ENCODE measurements at regions not wholly inside any gene's neighbourhood (a gene's known extent, or its start where the extent isn't known, plus 50 kb on each side); places are given as distances from the start of the nearest gene placed in this dataset.

DNA sequence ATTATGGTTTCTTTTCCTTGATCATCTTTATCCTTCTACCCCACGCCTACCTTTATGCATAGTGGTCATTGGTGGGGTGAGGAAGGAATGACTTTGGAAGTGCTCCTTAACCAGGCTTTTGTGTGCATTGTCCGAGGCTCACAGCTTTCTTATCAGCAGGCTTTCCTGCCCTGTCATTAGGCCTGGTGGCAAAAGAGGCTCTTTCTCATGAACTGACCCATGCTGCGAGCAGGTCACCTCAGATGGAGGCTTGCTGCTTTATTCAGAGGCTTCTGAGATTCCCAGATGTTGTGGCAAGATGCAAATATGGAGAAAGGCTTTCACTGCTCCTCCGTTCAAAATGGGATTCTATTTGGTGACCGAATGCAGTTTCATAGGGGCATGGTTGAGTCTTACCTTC lies 57.4 kb upstream of the DMRTA1 start (continued):
- TF ChIP-seq YY1 (IDR thresholded peaks at IDR 0.05; ENCODE audit: low read depth, low read length) = no peak
- TF ChIP-seq, protein P1, sequence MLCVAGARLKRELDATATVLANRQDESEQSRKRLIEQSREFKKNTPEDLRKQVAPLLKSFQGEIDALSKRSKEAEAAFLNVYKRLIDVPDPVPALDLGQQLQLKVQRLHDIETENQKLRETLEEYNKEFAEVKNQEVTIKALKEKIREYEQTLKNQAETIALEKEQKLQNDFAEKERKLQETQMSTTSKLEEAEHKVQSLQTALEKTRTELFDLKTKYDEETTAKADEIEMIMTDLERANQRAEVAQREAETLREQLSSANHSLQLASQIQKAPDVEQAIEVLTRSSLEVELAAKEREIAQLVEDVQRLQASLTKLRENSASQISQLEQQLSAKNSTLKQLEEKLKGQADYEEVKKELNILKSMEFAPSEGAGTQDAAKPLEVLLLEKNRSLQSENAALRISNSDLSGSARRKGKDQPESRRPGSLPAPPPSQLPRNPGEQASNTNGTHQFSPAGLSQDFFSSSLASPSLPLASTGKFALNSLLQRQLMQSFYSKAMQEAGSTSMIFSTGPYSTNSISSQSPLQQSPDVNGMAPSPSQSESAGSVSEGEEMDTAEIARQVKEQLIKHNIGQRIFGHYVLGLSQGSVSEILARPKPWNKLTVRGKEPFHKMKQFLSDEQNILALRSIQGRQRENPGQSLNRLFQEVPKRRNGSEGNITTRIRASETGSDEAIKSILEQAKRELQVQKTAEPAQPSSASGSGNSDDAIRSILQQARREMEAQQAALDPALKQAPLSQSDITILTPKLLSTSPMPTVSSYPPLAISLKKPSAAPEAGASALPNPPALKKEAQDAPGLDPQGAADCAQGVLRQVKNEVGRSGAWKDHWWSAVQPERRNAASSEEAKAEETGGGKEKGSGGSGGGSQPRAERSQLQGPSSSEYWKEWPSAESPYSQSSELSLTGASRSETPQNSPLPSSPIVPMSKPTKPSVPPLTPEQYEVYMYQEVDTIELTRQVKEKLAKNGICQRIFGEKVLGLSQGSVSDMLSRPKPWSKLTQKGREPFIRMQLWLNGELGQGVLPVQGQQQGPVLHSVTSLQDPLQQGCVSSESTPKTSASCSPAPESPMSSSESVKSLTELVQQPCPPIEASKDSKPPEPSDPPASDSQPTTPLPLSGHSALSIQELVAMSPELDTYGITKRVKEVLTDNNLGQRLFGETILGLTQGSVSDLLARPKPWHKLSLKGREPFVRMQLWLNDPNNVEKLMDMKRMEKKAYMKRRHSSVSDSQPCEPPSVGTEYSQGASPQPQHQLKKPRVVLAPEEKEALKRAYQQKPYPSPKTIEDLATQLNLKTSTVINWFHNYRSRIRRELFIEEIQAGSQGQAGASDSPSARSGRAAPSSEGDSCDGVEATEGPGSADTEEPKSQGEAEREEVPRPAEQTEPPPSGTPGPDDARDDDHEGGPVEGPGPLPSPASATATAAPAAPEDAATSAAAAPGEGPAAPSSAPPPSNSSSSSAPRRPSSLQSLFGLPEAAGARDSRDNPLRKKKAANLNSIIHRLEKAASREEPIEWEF (IDR thresholded peaks at IDR 0.05; ENCODE audit: insufficient replicate concordance, low read depth, low read length) = no peak
- TF ChIP-seq POLR2A (IDR thresholded peaks at IDR 0.05; ENCODE audit: low read depth, low read length) = no peak
- TF ChIP-seq YBX1 (IDR thresholded peaks at IDR 0.05) = no peak
- no peak for TF ChIP-seq PML (IDR thresholded peaks at IDR 0.05; ENCODE audit: low read length)
- no peak for TF ChIP-seq CBX3 (IDR thresholded peaks at IDR 0.05; ENCODE audit: borderline replicate concordance, low read depth)
- TF ChIP-seq, protein P2, sequence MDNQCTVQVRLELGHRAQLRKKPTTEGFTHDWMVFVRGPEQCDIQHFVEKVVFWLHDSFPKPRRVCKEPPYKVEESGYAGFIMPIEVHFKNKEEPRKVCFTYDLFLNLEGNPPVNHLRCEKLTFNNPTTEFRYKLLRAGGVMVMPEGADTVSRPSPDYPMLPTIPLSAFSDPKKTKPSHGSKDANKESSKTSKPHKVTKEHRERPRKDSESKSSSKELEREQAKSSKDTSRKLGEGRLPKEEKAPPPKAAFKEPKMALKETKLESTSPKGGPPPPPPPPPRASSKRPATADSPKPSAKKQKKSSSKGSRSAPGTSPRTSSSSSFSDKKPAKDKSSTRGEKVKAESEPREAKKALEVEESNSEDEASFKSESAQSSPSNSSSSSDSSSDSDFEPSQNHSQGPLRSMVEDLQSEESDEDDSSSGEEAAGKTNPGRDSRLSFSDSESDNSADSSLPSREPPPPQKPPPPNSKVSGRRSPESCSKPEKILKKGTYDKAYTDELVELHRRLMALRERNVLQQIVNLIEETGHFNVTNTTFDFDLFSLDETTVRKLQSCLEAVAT (IDR thresholded peaks at IDR 0.05) = no peak
- TF ChIP-seq, protein P3, sequence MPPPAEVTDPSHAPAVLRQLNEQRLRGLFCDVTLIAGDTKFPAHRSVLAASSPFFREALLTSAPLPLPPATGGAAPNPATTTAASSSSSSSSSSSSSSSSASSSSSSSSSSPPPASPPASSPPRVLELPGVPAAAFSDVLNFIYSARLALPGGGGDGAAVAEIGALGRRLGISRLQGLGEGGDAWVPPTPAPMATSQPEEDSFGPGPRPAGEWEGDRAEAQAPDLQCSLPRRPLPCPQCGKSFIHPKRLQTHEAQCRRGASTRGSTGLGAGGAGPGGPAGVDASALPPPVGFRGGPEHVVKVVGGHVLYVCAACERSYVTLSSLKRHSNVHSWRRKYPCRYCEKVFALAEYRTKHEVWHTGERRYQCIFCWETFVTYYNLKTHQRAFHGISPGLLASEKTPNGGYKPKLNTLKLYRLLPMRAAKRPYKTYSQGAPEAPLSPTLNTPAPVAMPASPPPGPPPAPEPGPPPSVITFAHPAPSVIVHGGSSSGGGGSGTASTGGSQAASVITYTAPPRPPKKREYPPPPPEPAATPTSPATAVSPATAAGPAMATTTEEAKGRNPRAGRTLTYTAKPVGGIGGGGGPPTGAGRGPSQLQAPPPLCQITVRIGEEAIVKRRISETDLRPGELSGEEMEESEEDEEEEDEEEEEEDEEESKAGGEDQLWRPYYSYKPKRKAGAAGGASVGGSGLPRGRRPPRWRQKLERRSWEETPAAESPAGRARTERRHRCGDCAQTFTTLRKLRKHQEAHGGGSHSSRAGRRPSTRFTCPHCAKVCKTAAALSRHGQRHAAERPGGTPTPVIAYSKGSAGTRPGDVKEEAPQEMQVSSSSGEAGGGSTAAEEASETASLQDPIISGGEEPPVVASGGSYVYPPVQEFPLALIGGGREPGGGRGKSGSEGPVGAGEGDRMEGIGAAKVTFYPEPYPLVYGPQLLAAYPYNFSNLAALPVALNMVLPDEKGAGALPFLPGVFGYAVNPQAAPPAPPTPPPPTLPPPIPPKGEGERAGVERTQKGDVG (CRISPR knock-in tag; IDR thresholded peaks at IDR 0.05) = no peak
- TF ChIP-seq, protein P4, sequence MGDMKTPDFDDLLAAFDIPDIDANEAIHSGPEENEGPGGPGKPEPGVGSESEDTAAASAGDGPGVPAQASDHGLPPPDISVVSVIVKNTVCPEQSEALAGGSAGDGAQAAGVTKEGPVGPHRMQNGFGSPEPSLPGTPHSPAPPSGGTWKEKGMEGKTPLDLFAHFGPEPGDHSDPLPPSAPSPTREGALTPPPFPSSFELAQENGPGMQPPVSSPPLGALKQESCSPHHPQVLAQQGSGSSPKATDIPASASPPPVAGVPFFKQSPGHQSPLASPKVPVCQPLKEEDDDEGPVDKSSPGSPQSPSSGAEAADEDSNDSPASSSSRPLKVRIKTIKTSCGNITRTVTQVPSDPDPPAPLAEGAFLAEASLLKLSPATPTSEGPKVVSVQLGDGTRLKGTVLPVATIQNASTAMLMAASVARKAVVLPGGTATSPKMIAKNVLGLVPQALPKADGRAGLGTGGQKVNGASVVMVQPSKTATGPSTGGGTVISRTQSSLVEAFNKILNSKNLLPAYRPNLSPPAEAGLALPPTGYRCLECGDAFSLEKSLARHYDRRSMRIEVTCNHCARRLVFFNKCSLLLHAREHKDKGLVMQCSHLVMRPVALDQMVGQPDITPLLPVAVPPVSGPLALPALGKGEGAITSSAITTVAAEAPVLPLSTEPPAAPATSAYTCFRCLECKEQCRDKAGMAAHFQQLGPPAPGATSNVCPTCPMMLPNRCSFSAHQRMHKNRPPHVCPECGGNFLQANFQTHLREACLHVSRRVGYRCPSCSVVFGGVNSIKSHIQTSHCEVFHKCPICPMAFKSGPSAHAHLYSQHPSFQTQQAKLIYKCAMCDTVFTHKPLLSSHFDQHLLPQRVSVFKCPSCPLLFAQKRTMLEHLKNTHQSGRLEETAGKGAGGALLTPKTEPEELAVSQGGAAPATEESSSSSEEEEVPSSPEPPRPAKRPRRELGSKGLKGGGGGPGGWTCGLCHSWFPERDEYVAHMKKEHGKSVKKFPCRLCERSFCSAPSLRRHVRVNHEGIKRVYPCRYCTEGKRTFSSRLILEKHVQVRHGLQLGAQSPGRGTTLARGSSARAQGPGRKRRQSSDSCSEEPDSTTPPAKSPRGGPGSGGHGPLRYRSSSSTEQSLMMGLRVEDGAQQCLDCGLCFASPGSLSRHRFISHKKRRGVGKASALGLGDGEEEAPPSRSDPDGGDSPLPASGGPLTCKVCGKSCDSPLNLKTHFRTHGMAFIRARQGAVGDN (IDR thresholded peaks at IDR 0.05) = no peak
- no peak for TF ChIP-seq NR2C2 (IDR thresholded peaks at IDR 0.05; ENCODE audit: borderline replicate concordance, control insufficient read depth, insufficient read length, low read depth)
- TF ChIP-seq NRF1 (conservative IDR thresholded peaks at IDR 0.05; ENCODE audit: low read depth, low read length) = no peak
